Activated CD8-positive, alpha-beta memory T cell treated with anti-CD3 and anti-CD28 coated beads, Interleukin-2, amount 10 ng/mL, durations not matched to agents 7 days and 5 days (primary cell): ENCODE measurements at regions not wholly inside any gene's neighbourhood (a gene's known extent, or its start where the extent isn't known, plus 50 kb on each side); places are given as distances from the start of the nearest gene placed in this dataset.

Experiments
- ATAC-seq: fragments of 150-1000 bp; cut with Tn5 transposase; one replicate; pipeline ENCODE4 v1.10.0; 2021; ENCODE audit warnings: moderate library complexity
- CTCF ChIA-PET: fragments of 350-600 bp; sonication (Branson Sonifier 250); formaldehyde crosslinking; loops from one replicate; lab custom pipeline; 2021; ENCODE audit warnings: antibody characterized with exemption; lab: Charles Lee
- DNase-seq: peaks from one replicate; pipeline ENCODE4 v3.0.0-alpha.2; 2020
- H3K27ac Mint-ChIP-seq: one replicate; pipeline ENCODE4 v1.8.0; 2021; ENCODE audit warnings: mild to moderate bottlenecking, mixed read lengths
- H3K27me3 Mint-ChIP-seq: one replicate; pipeline ENCODE4 v1.8.0; 2021; ENCODE audit warnings: mixed read lengths
- H3K36me3 Mint-ChIP-seq: one replicate; pipeline ENCODE4 v1.8.0; 2021; ENCODE audit warnings: mild to moderate bottlenecking, mixed read lengths
- H3K4me1 Mint-ChIP-seq: one replicate; pipeline ENCODE4 v1.8.0; 2021; ENCODE audit warnings: mixed read lengths
- H3K4me3 Mint-ChIP-seq: one replicate; pipeline ENCODE4 v1.8.0; 2021; ENCODE audit warnings: mild to moderate bottlenecking, moderate library complexity, mixed read lengths
- H3K9me3 Mint-ChIP-seq: one replicate; pipeline ENCODE4 v1.8.0; 2022; ENCODE audit warnings: low read depth, mixed read lengths

- no peak overlapping the region for H3K27ac Mint-ChIP-seq
- ATAC-seq (no peak), DNase-seq (no peak)
- H3K27me3 Mint-ChIP-seq: peaks cover 24% of the 10 kb centered on the region
- H3K4me1 Mint-ChIP-seq: no peaks in the 10 kb centered on the region
- no peaks in the 10 kb centered on the region for H3K9me3 Mint-ChIP-seq
- CTCF ChIA-PET: no interaction called here
- H3K4me3 Mint-ChIP-seq: no peak overlapping the region
- H3K36me3 Mint-ChIP-seq: peaks cover 2% of the 10 kb centered on the region
Measured at GRCh38 chr13:28550091-28550490, 55.2 kb upstream of the FLT1 start.

GRCh38 chr13:28548872-28549271 lies 53.9 kb upstream of the FLT1 start:
- Mint-ChIP-seq H3K9me3 (no peaks in the 10 kb centered on the region), H3K4me3 (no peak overlapping the region), H3K4me1 (no peaks in the 10 kb centered on the region), H3K27me3 (peaks cover 20% of the 10 kb centered on the region), H3K36me3 (peaks cover 2% of the 10 kb centered on the region), H3K27ac (no peak overlapping the region)
- no peak for ATAC-seq
- CTCF ChIA-PET: no interaction called here
- no peak for DNase-seq

- H3K4me3 Mint-ChIP-seq: no peak overlapping the region
- ATAC-seq: no peak
- H3K9me3 Mint-ChIP-seq: no peaks in the 10 kb centered on the region
- peaks cover 2% of the 10 kb centered on the region for H3K36me3 Mint-ChIP-seq
- peaks cover 20% of the 10 kb centered on the region for H3K27me3 Mint-ChIP-seq
- no peaks in the 10 kb centered on the region for H3K4me1 Mint-ChIP-seq
- CTCF ChIA-PET: no interaction called here
- DNase-seq: no peak
- no peak overlapping the region for H3K27ac Mint-ChIP-seq
Measured at GRCh38 chr13:28548468-28548867, 53.5 kb upstream of the FLT1 start.

GRCh38 chr13:28545583-28546333 lies 50.8 kb upstream of the FLT1 start:
- ATAC-seq (no peak), DNase-seq (no peak)
- Mint-ChIP-seq H3K4me3 (no peak overlapping the region), H3K27ac (no peak overlapping the region), H3K27me3 (peaks cover 19% of the 10 kb centered on the region), H3K36me3 (peaks cover 2% of the 10 kb centered on the region), H3K9me3 (peaks cover 2% of the 10 kb centered on the region), H3K4me1 (peaks cover 3% of the 10 kb centered on the region)
- CTCF ChIA-PET: no interaction called here
